Vagina (tissue), 2 donors: ENCODE measurements at regions not wholly inside any gene's neighbourhood (a gene's known extent, or its start where the extent isn't known, plus 50 kb on each side); places are given as distances from the start of the nearest gene placed in this dataset.

Source experiments
- DNase-seq, 2 donors: peaks; one replicate each; pipeline ENCODE4 v3.0.0-alpha.2; 2017; ENCODE audit errors: extremely low spot score in 2 of 2
- H3K27ac ChIP-seq: fragments of 200-600 bp; sonication (generic); one replicate; pipeline ENCODE4 v1.5.1; 2019
- H3K27me3 ChIP-seq: fragments of 200-600 bp; sonication (generic); one replicate; pipeline ENCODE4 v1.5.1; 2019
- H3K36me3 ChIP-seq, 2 donors: fragments of 200-600 bp; sonication (generic); one replicate each; pipeline ENCODE4 v1.5.1; 2017 to 2019
- H3K4me1 ChIP-seq: fragments of 200-600 bp; sonication (generic); one replicate; pipeline ENCODE4 v1.5.1; 2019
- H3K4me3 ChIP-seq, 2 donors: fragments of 200-600 bp; sonication (generic); 1 replicate in 1 of 2; 2 replicates in 1 of 2; pipeline ENCODE4 v1.5.1; 2016 to 2019
- H3K9me3 ChIP-seq: fragments of 200-600 bp; sonication (generic); one replicate; pipeline ENCODE4 v1.5.1; 2019
- CTCF ChIP-seq, 3 experiments: fragments of 450-650 bp in 2 of 3; fragments of 200-600 bp in 1 of 3; sonication (generic) in 1 of 3; IDR thresholded peaks; one replicate each; pipeline ENCODE4 v1.5.1; 2017 to 2019; ENCODE audit warnings: antibody characterized with exemption in 3 of 3, mild to moderate bottlenecking in 2 of 3, moderate library complexity in 2 of 3
- POLR2A ChIP-seq, 2 donors: fragments of 450-650 bp; IDR thresholded peaks; one replicate each; pipeline ENCODE4 v1.6.1; 2017; ENCODE audit warnings: antibody characterized with exemption in 2 of 2, mild to moderate bottlenecking in 2 of 2, moderate library complexity in 2 of 2
- POLR2AphosphoS5 ChIP-seq, 2 donors: sonication (generic); formaldehyde crosslinking; IDR thresholded peaks; one replicate each; pipeline ENCODE4 v1.9.0; 2017; ENCODE audit warnings: antibody characterized with exemption in 2 of 2, mild to moderate bottlenecking in 2 of 2, low read depth in 1 of 2; ENCODE audit not compliant: insufficient read depth in 1 of 2
- intact Hi-C: fragments of 100-400 bp; cut with DNase I; formaldehyde crosslinking; loops from one replicate; pipeline ENCODE4 v1.15.1; 2023

GRCh38 chr11:69563946-69564775 lies 76.8 kb upstream of the CCND1 start:
- DNase-seq, result peak in 1 of 2 donors; percentile 61
- H3K27me3 ChIP-seq, result no peaks in the 10 kb centered on the region
- H3K36me3 ChIP-seq, result no peaks in the 10 kb centered on the region
- intact Hi-C loops, result no loop called here
- no peaks in the 10 kb centered on the region for H3K4me1 ChIP-seq
- H3K4me3 ChIP-seq, result no peak overlapping the region
- no peak overlapping the region for H3K27ac ChIP-seq
- no peaks in the 10 kb centered on the region for H3K9me3 ChIP-seq
- TF ChIP-seq POLR2A (IDR thresholded peaks at IDR 0.05) (no peak), CTCF (IDR thresholded peaks at IDR 0.05) (no peak), POLR2AphosphoS5 (IDR thresholded peaks at IDR 0.05; ENCODE audit: insufficient read depth in 1 of 2, low read depth in 1 of 2) (no peak)

GRCh38 chr11:69566001-69566400 lies 75.0 kb upstream of the CCND1 start:
- TF ChIP-seq POLR2AphosphoS5 (IDR thresholded peaks at IDR 0.05; ENCODE audit: insufficient read depth in 1 of 2, low read depth in 1 of 2), result no peak
- TF ChIP-seq POLR2A (IDR thresholded peaks at IDR 0.05), result no peak
- no peak for TF ChIP-seq CTCF (IDR thresholded peaks at IDR 0.05)
- no peak overlapping the region for H3K4me3 ChIP-seq
- no peak for DNase-seq
- H3K4me1 ChIP-seq, result no peaks in the 10 kb centered on the region
- intact Hi-C loops, result no loop called here
- no peak overlapping the region for H3K27ac ChIP-seq
- H3K27me3 ChIP-seq, result no peaks in the 10 kb centered on the region
- no peaks in the 10 kb centered on the region for H3K9me3 ChIP-seq
- no peaks in the 10 kb centered on the region for H3K36me3 ChIP-seq

- intact Hi-C loops, result no loop called here
- no peak overlapping the region for H3K27ac ChIP-seq
- peak; percentile 54 to 64 for DNase-seq
- H3K9me3 ChIP-seq, result no peaks in the 10 kb centered on the region
- TF ChIP-seq CTCF (IDR thresholded peaks at IDR 0.05), result no peak
- no peak for TF ChIP-seq POLR2A (IDR thresholded peaks at IDR 0.05)
- no peak for TF ChIP-seq POLR2AphosphoS5 (IDR thresholded peaks at IDR 0.05; ENCODE audit: insufficient read depth in 1 of 2, low read depth in 1 of 2)
- no peaks in the 10 kb centered on the region for H3K36me3 ChIP-seq
- H3K4me1 ChIP-seq, result no peaks in the 10 kb centered on the region
- no peaks in the 10 kb centered on the region for H3K27me3 ChIP-seq
- no peak overlapping the region for H3K4me3 ChIP-seq
These were observed 72.8 kb upstream of the CCND1 start for GRCh38 chr11:69567951-69568808.

- DNase-seq, result peak; percentile 27 to 43
- H3K9me3 ChIP-seq, result no peaks in the 10 kb centered on the region
- H3K4me1 ChIP-seq, result no peaks in the 10 kb centered on the region
- no peaks in the 10 kb centered on the region for H3K36me3 ChIP-seq
- TF ChIP-seq POLR2A (IDR thresholded peaks at IDR 0.05) (no peak), POLR2AphosphoS5 (IDR thresholded peaks at IDR 0.05; ENCODE audit: insufficient read depth in 1 of 2, low read depth in 1 of 2) (no peak), CTCF (IDR thresholded peaks at IDR 0.05) (no peak)
- no peaks in the 10 kb centered on the region for H3K27me3 ChIP-seq
- no peak overlapping the region for H3K27ac ChIP-seq
- H3K4me3 ChIP-seq, result no peak overlapping the region
- intact Hi-C loops, result no loop called here
These were observed 72.2 kb upstream of the CCND1 start for GRCh38 chr11:69568809-69569097.
